Uterus (tissue), 2 donors: ENCODE measurements at regions not wholly inside any gene's neighbourhood (a gene's known extent, or its start where the extent isn't known, plus 50 kb on each side); places are given as distances from the start of the nearest gene placed in this dataset.

ENCODE experiments used
- CTCF ChIP-seq, 4 experiments: fragments of 200-600 bp in 2 of 4; fragments of 450-650 bp in 2 of 4; sonication (generic) in 2 of 4; IDR thresholded peaks; one replicate each; pipeline ENCODE4 v1.5.1; 2016 to 2019; ENCODE audit warnings: antibody characterized with exemption in 4 of 4, mild to moderate bottlenecking in 2 of 4, moderate library complexity in 1 of 4
- POLR2A ChIP-seq, 2 donors: fragments of 450-650 bp; IDR thresholded peaks; one replicate each; pipeline ENCODE4 v1.6.1; 2016; ENCODE audit warnings: antibody characterized with exemption in 2 of 2, mild to moderate bottlenecking in 1 of 2, moderate library complexity in 1 of 2

- TF ChIP-seq CTCF (IDR thresholded peaks at IDR 0.05) (no peak), POLR2A (IDR thresholded peaks at IDR 0.05) (no peak)
These were observed 1421.7 kb downstream of the GRIK2 start for GRCh38 chr6:102815207-102815606.
